GM18511 (cell line): ENCODE measurements at regions not wholly inside any gene's neighbourhood (a gene's known extent, or its start where the extent isn't known, plus 50 kb on each side); places are given as distances from the start of the nearest gene placed in this dataset.

Experiments
- ATAC-seq: cut with Tn5 transposase; IDR thresholded peaks from one replicate; pipeline ENCODE4 v1.9.1; 2021; ENCODE audit warnings: mild to moderate bottlenecking, moderate library complexity; ENCODE audit not compliant: unreplicated experiment

DNA sequence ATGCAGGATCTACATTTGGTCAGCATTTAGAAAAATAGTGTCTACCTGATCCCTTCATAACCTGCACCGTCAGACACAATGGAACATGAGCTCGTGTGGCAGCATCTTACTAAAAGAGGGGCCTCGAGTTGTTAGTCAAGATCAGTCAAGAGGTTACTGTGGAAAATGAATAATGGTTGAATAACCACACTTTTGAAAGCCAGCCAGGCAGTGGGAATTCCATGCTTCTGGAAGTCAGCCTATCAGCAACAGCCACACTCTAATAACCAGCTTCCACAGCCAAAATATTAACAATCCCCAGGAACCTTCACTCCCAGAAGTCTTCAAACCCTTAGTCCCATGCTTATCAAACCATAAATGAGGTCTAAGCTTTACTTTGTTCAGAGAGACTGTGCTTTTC is 234.3 kb downstream of the HS3ST1 start:
- no peak for ATAC-seq

GRCh38 chr4:11189756-11190155 is 238.9 kb downstream of the HS3ST1 start:
- ATAC-seq, result no peak

DNA sequence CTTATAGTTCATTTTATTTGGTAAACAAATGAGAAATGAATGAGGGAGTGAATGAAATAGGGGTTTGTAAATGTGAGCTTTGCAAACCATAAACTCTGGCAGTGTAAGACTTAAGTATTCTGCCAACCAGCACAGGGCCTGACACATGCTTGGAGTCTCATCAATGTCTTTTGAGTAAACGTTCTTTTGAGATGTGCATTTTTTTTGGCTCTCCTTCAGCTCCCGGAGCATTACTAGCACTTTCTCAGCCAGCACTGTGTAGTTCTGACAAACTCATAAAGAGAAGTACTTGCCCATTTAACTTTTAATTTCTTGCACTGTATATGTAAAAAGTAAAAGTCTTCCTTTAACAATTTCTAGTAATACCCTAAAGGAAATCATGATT is 245.3 kb downstream of the HS3ST1 start:
- ATAC-seq, result no peak

DNA sequence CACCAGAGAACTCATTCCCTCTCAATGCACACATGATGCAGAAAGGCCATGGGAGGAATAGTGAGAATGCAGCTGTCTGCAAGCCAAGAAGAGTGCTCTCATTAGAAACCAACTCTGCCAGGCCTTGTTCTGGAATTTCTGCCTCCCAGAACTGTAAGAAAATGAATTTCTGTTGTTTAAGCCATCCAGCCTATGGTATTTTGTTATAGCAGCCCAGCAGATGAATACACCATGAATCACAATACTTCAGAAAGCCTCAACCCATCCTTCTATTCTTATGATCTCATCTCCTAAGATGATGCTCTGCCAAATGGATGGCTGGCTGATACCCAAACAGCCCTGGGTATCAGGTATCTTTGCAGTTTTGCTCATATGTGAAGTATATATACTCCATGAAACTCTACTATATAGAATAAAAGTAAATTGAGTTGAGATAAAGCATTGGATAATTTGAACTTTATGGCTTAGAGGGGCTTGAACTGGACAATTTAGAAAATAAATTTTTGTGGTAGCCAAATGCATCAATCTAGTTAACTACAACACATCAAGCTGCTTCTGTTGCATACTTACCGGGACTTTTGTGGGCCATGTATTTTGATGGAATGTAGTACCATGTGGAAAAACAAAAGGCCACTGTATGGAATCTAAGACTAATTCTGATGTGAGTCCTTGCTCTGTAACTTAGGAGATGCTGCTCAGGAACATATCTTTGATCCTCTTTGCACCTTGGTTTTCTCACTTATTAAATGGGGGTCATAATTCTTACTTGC is 245.9 kb downstream of the HS3ST1 start:
- no peak for ATAC-seq

DNA sequence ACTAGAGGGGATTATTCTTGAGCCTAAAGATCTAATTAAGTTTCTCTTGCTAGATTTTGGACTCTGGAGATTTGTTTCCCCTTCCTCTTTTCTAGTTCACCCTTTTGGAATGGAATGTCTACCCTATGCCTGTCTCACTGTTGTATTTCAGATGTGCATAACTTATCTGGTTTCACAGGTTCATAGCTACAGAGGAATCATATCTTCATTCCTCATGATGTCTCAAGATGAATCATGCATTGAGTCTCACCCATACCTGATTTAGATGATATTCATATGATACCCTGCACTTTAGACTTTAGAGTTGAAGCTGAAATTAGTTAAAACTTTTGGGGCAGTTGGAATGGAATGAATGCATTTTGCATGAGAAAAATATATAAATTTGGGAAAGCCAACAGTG is 246.7 kb downstream of the HS3ST1 start:
- ATAC-seq, result no peak

DNA sequence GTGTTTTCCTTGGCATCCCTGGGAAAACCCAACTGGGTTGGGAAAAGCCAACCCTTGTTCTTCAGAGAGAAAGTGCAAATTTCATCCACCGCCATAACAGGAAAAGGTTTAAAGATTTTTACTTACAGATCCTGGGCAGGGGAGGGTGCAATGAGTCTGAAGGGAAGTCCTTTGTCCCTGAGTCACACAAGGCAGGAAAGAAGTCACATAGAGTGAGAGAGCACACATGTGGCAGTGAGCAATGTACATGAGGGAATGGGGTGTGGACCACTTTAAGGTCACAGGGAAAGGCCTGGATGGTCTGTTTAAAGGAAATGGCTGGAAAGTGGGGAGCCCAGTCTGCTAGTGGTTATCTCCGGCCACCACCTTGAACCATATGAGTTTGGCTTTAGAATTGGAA is 248.9 kb downstream of the HS3ST1 start:
- no peak for ATAC-seq

GRCh38 chr4:11178433-11178832 is 250.3 kb downstream of the HS3ST1 start:
- no peak for ATAC-seq

DNA sequence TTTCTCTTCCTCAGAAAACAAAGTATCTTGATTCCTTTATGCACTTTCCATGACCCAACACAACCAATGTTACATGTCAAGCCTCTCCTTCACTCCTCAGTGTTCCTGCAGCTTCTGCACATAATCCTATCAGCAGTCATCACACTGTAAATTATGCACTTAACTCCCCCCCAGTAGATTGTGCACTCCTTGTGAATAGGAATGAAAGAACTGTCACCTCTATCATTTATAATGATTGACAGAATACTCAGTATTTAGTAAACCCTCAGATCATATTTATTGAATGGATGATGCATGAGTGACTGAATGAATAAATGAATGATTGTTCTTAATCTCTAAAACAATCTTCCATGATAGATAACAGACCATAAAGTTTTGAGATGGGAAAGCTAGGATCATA is 253.3 kb downstream of the HS3ST1 start:
- no peak for ATAC-seq

DNA sequence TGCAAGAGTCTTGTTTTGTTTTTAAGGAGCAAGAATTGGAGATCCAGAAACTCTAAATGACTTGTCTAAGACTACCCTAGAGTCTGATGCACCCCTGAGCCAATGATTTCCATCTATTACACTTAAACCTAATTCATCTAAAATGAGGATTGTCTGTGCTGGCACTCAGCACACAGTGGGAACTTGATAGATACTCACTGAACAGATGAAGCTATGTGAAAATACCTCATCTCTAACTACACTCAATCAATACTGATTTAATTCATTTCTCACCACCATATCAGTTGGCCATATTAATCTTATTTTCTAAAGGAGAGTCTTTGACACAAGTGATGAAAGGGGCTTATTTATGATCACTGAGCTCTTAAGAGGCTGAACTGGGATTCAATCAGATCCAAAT is 262.1 kb downstream of the HS3ST1 start:
- no peak for ATAC-seq

- no peak for ATAC-seq
Observed at GRCh38 chr4:11166034-11166433, 262.7 kb downstream of the HS3ST1 start.

- no peak for ATAC-seq
Observed at GRCh38 chr4:11165052-11165451, 263.6 kb downstream of the HS3ST1 start.

GRCh38 chr4:11160288-11160687 is 268.4 kb downstream of the HS3ST1 start:
- no peak for ATAC-seq

DNA sequence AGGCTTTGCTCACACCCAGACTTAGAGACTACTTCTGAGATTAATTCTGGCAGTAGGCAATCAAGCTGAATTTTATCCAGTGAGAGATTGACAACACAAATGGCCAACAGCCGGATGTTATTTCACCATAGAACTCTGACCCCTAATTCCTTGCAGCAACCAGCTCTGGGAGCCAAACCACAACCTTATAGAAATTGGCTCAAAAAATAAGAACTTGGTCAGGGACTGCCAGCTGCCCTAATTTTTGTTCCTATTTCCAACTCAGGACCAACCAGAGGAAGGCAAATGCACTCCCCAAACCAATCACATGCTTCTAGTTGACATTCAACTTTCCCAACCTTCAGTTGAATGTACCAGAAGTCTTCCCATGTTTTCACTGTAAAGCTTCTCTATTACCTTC is 269.7 kb downstream of the HS3ST1 start:
- no peak for ATAC-seq

- ATAC-seq, result no peak
Observed at GRCh38 chr4:11155208-11155867, 273.4 kb downstream of the HS3ST1 start.

- ATAC-seq, result no peak
Observed at GRCh38 chr4:11153171-11153750, 275.4 kb downstream of the HS3ST1 start.

GRCh38 chr4:11152684-11153083 is 276.0 kb downstream of the HS3ST1 start:
- no peak for ATAC-seq

GRCh38 chr4:11151500-11151899 is 277.2 kb downstream of the HS3ST1 start:
- no peak for ATAC-seq

DNA sequence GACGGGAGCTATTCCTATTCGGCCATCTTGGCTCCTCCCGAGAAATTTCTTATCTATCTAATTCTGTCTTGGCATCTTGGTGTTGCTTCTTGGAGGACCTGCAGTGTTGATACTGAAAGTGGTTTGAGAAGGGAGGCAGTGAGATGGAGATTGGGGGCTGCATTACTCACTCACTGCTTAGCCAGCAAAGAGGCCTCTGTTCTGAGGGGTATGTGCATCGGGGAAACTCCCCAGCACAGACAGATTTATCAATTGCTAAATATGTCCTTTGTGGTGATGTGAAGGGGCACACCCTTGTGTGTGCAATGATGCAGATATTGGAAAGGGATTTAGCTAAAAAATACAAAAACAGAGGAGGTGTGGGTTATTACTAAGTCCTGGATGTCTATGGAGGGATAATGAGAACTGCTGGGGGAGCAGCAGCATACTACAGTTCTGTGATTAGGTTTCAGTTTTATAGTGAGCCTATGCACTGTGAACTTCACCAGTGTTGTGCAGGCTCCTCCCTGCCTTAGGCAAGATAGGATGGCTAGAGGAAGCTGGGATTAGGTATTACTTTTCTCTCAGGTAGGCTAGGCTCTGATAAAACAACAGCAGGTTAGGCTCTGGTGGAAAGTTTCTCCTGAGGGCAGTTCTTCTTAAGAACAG is 279.0 kb downstream of the HS3ST1 start:
- ATAC-seq, result no peak

GRCh38 chr4:11139871-11140270 is 288.8 kb downstream of the HS3ST1 start:
- no peak for ATAC-seq

GRCh38 chr4:11138964-11139363 is 289.7 kb downstream of the HS3ST1 start:
- ATAC-seq, result no peak

- no peak for ATAC-seq
Observed at GRCh38 chr4:11134705-11135104, 294.0 kb downstream of the HS3ST1 start.

- ATAC-seq, result no peak
Observed at GRCh38 chr4:11133868-11134267, 294.8 kb downstream of the HS3ST1 start.
